Liver (tissue), 3 donors: ENCODE measurements at regions not wholly inside any gene's neighbourhood (a gene's known extent, or its start where the extent isn't known, plus 50 kb on each side); places are given as distances from the start of the nearest gene placed in this dataset.

ENCODE experiments used
- EGR1 ChIP-seq, 2 donors: IDR thresholded peaks; 2 replicates each; pipeline ENCODE4 v1.6.1; 2016 to 2018; ENCODE audit warnings: antibody characterized with exemption in 2 of 2, low read depth in 2 of 2
- FOXA1 ChIP-seq: IDR thresholded peaks from 2 replicates; pipeline ENCODE4 v1.6.1; 2016; ENCODE audit warnings: antibody characterized with exemption
- GABPA ChIP-seq, 2 donors: IDR thresholded peaks in 1 of 2; conservative IDR thresholded peaks in 1 of 2; 2 replicates each; pipeline ENCODE4 v1.6.1; 2016; ENCODE audit warnings: antibody characterized with exemption in 2 of 2, mild to moderate bottlenecking in 1 of 2, moderate library complexity in 1 of 2
- HNF4A ChIP-seq, 2 donors: conservative IDR thresholded peaks; 2 replicates each; pipeline ENCODE4 v1.6.1; 2016; ENCODE audit warnings: antibody characterized with exemption in 2 of 2, mild to moderate bottlenecking in 2 of 2
- HNF4G ChIP-seq: IDR thresholded peaks from 2 replicates; pipeline ENCODE4 v1.6.1; 2016; ENCODE audit warnings: antibody characterized with exemption
- MAX ChIP-seq: IDR thresholded peaks from 2 replicates; pipeline ENCODE4 v1.6.1; 2016; ENCODE audit warnings: antibody characterized with exemption
- NR2F2 ChIP-seq: IDR thresholded peaks from 2 replicates; pipeline ENCODE4 v1.6.1; 2016; ENCODE audit warnings: antibody characterized with exemption
- RAD21 ChIP-seq, 2 donors: IDR thresholded peaks; 2 replicates each; pipeline ENCODE4 v1.6.1; 2016; ENCODE audit warnings: antibody characterized with exemption in 2 of 2, mild to moderate bottlenecking in 2 of 2
- SP1 ChIP-seq: IDR thresholded peaks from 2 replicates; pipeline ENCODE4 v1.6.1; 2018; ENCODE audit warnings: antibody characterized with exemption, mild to moderate bottlenecking
- TAF1 ChIP-seq: conservative IDR thresholded peaks from 2 replicates; pipeline ENCODE4 v1.6.1; 2016; ENCODE audit warnings: antibody characterized with exemption, mild to moderate bottlenecking
- TF ChIP-seq, protein P1 (sequence below): fragments of 150-350 bp; IDR thresholded peaks from 2 replicates; pipeline ENCODE4 v1.5.1; 2017; ENCODE audit warnings: improper control_type of control experiment, low read depth, low read length; ENCODE audit not compliant: missing input control
- TF ChIP-seq, protein P2 (sequence below): IDR thresholded peaks from 2 replicates; pipeline ENCODE4 v1.6.1; 2016; ENCODE audit warnings: antibody characterized with exemption
- TF ChIP-seq, protein P3 (sequence below): IDR thresholded peaks from 2 replicates; pipeline ENCODE4 v1.6.1; 2016; ENCODE audit warnings: antibody characterized with exemption, mild to moderate bottlenecking
- donor health status: healthy.
- donor health status: healthy.

- TF ChIP-seq HNF4A (conservative IDR thresholded peaks at IDR 0.05) (no peak), MAX (no peak), FOXA1 (no peak), RAD21 (IDR thresholded peaks at IDR 0.05) (no peak), TAF1 (no peak), GABPA (IDR thresholded peaks at IDR 0.05 in 1 of 2, conservative IDR thresholded peaks at IDR 0.05 in 1 of 2) (no peak), HNF4G (no peak), EGR1 (IDR thresholded peaks at IDR 0.05; ENCODE audit: low read depth in 2 of 2) (no peak), SP1 (no peak), NR2F2 (no peak)
- TF ChIP-seq, protein P1, sequence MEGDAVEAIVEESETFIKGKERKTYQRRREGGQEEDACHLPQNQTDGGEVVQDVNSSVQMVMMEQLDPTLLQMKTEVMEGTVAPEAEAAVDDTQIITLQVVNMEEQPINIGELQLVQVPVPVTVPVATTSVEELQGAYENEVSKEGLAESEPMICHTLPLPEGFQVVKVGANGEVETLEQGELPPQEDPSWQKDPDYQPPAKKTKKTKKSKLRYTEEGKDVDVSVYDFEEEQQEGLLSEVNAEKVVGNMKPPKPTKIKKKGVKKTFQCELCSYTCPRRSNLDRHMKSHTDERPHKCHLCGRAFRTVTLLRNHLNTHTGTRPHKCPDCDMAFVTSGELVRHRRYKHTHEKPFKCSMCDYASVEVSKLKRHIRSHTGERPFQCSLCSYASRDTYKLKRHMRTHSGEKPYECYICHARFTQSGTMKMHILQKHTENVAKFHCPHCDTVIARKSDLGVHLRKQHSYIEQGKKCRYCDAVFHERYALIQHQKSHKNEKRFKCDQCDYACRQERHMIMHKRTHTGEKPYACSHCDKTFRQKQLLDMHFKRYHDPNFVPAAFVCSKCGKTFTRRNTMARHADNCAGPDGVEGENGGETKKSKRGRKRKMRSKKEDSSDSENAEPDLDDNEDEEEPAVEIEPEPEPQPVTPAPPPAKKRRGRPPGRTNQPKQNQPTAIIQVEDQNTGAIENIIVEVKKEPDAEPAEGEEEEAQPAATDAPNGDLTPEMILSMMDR, result no peak
- TF ChIP-seq, protein P2, sequence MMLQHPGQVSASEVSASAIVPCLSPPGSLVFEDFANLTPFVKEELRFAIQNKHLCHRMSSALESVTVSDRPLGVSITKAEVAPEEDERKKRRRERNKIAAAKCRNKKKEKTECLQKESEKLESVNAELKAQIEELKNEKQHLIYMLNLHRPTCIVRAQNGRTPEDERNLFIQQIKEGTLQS, result no peak
- TF ChIP-seq, protein P3, sequence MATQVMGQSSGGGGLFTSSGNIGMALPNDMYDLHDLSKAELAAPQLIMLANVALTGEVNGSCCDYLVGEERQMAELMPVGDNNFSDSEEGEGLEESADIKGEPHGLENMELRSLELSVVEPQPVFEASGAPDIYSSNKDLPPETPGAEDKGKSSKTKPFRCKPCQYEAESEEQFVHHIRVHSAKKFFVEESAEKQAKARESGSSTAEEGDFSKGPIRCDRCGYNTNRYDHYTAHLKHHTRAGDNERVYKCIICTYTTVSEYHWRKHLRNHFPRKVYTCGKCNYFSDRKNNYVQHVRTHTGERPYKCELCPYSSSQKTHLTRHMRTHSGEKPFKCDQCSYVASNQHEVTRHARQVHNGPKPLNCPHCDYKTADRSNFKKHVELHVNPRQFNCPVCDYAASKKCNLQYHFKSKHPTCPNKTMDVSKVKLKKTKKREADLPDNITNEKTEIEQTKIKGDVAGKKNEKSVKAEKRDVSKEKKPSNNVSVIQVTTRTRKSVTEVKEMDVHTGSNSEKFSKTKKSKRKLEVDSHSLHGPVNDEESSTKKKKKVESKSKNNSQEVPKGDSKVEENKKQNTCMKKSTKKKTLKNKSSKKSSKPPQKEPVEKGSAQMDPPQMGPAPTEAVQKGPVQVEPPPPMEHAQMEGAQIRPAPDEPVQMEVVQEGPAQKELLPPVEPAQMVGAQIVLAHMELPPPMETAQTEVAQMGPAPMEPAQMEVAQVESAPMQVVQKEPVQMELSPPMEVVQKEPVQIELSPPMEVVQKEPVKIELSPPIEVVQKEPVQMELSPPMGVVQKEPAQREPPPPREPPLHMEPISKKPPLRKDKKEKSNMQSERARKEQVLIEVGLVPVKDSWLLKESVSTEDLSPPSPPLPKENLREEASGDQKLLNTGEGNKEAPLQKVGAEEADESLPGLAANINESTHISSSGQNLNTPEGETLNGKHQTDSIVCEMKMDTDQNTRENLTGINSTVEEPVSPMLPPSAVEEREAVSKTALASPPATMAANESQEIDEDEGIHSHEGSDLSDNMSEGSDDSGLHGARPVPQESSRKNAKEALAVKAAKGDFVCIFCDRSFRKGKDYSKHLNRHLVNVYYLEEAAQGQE, result no peak
These were observed 81.1 kb upstream of the SERP2 start for GRCh38 chr13:44292545-44292944.
